HL-60 (cell line): ENCODE measurements at regions not wholly inside any gene's neighbourhood (a gene's known extent, or its start where the extent isn't known, plus 50 kb on each side); places are given as distances from the start of the nearest gene placed in this dataset.

Source experiments
- DNase-seq, 2 experiments: peaks; one replicate each; pipeline ENCODE4 v3.0.0-alpha.2; 2010 to 2020; ENCODE audit warnings: low read depth in 1 of 2, low spot score in 1 of 2
- H3K27ac ChIP-seq: fragments of 250-450 bp; sonication (Bioruptor Pico); replicated peaks from 2 replicates; pipeline ENCODE4 v1.5.1; 2020; ENCODE audit warnings: mild to moderate bottlenecking, moderate library complexity
- H3K27me3 ChIP-seq: fragments of 250-450 bp; sonication (Bioruptor Pico); 2 replicates; pipeline ENCODE4 v1.5.1; 2021; ENCODE audit warnings: mild to moderate bottlenecking, moderate library complexity; ENCODE audit not compliant: insufficient read depth, poor library complexity, severe bottlenecking
- H3K4me3 ChIP-seq: replicated peaks from 2 replicates; pipeline ENCODE4 v1.5.1; 2011; ENCODE audit warnings: mild to moderate bottlenecking, control low read depth, low read length; ENCODE audit not compliant: insufficient read depth
- CTCF ChIP-seq: IDR thresholded peaks from one replicate; pipeline ENCODE4 v1.5.1; 2011; ENCODE audit warnings: low read length, control low read depth, inconsistent platforms; ENCODE audit not compliant: insufficient read depth
- GABPA ChIP-seq: IDR thresholded peaks from 2 replicates; pipeline ENCODE4 v1.6.1; 2012; ENCODE audit warnings: low read depth
- POLR2AphosphoS5 ChIP-seq: IDR thresholded peaks from 2 replicates; pipeline ENCODE4 v1.6.1; 2012; ENCODE audit warnings: low read depth
- SPI1 ChIP-seq: IDR thresholded peaks from 2 replicates; pipeline ENCODE4 v1.6.1; 2012; ENCODE audit warnings: low read depth, mild to moderate bottlenecking, borderline replicate concordance
- TF ChIP-seq, protein P1 (sequence below): IDR thresholded peaks from 2 replicates; pipeline ENCODE4 v1.6.1; 2012; ENCODE audit warnings: low read depth; ENCODE audit not compliant: insufficient replicate concordance

GRCh38 chr14:48744202-48744601 is 842.0 kb downstream of the RPS29 start:
- DNase-seq: no peak
- TF ChIP-seq SPI1 (no peak), GABPA (no peak), POLR2AphosphoS5 (no peak), CTCF (no peak)
- TF ChIP-seq, protein P1, sequence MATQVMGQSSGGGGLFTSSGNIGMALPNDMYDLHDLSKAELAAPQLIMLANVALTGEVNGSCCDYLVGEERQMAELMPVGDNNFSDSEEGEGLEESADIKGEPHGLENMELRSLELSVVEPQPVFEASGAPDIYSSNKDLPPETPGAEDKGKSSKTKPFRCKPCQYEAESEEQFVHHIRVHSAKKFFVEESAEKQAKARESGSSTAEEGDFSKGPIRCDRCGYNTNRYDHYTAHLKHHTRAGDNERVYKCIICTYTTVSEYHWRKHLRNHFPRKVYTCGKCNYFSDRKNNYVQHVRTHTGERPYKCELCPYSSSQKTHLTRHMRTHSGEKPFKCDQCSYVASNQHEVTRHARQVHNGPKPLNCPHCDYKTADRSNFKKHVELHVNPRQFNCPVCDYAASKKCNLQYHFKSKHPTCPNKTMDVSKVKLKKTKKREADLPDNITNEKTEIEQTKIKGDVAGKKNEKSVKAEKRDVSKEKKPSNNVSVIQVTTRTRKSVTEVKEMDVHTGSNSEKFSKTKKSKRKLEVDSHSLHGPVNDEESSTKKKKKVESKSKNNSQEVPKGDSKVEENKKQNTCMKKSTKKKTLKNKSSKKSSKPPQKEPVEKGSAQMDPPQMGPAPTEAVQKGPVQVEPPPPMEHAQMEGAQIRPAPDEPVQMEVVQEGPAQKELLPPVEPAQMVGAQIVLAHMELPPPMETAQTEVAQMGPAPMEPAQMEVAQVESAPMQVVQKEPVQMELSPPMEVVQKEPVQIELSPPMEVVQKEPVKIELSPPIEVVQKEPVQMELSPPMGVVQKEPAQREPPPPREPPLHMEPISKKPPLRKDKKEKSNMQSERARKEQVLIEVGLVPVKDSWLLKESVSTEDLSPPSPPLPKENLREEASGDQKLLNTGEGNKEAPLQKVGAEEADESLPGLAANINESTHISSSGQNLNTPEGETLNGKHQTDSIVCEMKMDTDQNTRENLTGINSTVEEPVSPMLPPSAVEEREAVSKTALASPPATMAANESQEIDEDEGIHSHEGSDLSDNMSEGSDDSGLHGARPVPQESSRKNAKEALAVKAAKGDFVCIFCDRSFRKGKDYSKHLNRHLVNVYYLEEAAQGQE: no peak
- H3K27me3 ChIP-seq: no peaks in the 10 kb centered on the region
- no peak overlapping the region for H3K27ac ChIP-seq
- H3K4me3 ChIP-seq: no peak overlapping the region

DNA sequence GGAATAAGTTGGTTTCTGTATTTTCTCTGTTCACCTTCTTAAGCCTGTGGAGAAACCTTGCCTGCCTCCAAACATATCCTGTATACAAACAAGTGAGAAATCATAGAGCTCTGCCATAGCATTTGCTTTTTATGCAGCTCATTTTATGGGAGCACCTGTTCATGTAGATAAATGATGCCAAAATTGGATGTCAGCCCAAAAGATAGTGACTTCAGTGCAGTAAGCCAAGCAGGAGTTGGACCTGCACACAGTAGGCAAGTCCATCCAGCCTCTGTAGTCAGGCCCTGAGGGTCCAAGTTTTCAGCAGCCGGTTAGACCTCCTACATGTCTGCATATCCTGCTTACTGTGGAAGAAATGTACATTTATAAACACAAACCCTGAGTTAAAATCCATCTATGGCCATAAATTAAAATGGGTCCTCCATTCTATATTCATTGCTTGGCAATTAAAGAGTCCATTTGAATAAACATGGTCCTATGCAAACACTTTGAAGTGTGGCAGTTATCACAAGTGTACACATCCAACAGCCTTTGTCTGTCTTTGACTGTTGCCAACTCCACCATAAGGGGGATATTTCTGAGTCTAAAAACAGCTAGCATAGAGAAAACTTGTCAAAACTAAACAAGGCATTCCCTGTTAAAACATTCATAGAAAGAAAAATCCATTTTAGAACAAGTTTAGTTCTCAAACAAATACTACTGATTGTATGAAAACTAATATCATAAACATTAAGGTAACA is 847.8 kb downstream of the RPS29 start:
- no peak for DNase-seq
- Histone ChIP-seq H3K4me3 (no peak overlapping the region), H3K27me3 (no peaks in the 10 kb centered on the region), H3K27ac (no peak overlapping the region)
- TF ChIP-seq GABPA: no peak
- TF ChIP-seq SPI1: no peak
- TF ChIP-seq, protein P1: no peak
- no peak for TF ChIP-seq POLR2AphosphoS5
- TF ChIP-seq CTCF: no peak

DNA sequence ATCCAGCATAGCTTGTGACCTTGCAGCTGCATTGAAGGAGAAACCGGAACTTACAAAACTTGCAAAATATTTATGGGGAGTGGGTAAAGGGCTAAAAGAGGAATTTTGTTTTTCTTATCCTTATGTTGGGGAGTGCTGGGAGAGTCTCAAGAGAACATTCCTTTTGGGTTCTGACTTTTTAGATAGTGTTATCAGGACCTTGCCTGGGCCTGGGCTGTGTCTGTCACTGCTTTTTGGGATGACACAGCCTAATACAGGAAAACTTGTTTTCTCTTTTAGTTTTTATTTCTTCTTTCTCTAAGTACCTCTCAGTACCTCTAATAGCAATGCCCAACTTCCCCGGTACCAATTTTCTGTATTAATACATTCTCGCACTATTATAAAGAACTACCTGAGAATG is 850.6 kb downstream of the RPS29 start:
- DNase-seq: no peak
- no peaks in the 10 kb centered on the region for H3K27me3 ChIP-seq
- H3K4me3 ChIP-seq: no peak overlapping the region
- no peak for TF ChIP-seq SPI1
- TF ChIP-seq, protein P1: no peak
- TF ChIP-seq GABPA: no peak
- TF ChIP-seq CTCF: no peak
- TF ChIP-seq POLR2AphosphoS5: no peak
- no peak overlapping the region for H3K27ac ChIP-seq
